ENCODE measurements at regions not wholly inside any gene's neighbourhood (a gene's known extent, or its start where the extent isn't known, plus 50 kb on each side); places are given as distances from the start of the nearest gene placed in this dataset.

- POLR2A ChIA-PET (ENCODE audit: unreplicated experiment) = no interaction called here
- no peak for DNase-seq
Observed at GRCh38 chr6:19153270-19153980, 683.7 kb upstream of the ID4 start.

More at GRCh38 chr6:19153270-19153980, 683.7 kb upstream of the ID4 start:
- no peaks in the 10 kb centered on the region for H3K4me1 ChIP-seq (ENCODE audit: control insufficient read depth, insufficient read depth, low read length)
- no peak overlapping the region for H3K27ac ChIP-seq (ENCODE audit: insufficient read depth, low read length)
- BruUV-seq (replicated peaks) = no TSS peak
- H3K14ac ChIP-seq (replicated peaks; ENCODE audit: low read depth, low read length) = no peak overlapping the region
- no peaks in the 10 kb centered on the region for H3K79me1 ChIP-seq (ENCODE audit: low read depth in 1 of 2, low read length in 2 of 2)
- dilution Hi-C loops (cut with HindIII; ENCODE audit: low sequenced_read_pairs, unreplicated experiment) = no loop called here
- H2BK5ac ChIP-seq (ENCODE audit: low read depth, low read length, poor library complexity, severe bottlenecking) = no peak overlapping the region
- no peak overlapping the region for H2AFZ ChIP-seq (replicated peaks; ENCODE audit: low read length, poor library complexity)
- H3K4me2 ChIP-seq (ENCODE audit: low read depth, low read length) = no peak overlapping the region
- no peak overlapping the region for H4K8ac ChIP-seq (ENCODE audit: low read depth in 2 of 2, low read length in 2 of 2)
- no peak overlapping the region for H2AK9ac ChIP-seq (replicated peaks; ENCODE audit: low read depth, low read length, poor library complexity)
- no peaks in the 10 kb centered on the region for H3K36me3 ChIP-seq (ENCODE audit: control insufficient read depth, insufficient read depth, low read length)
- no peak for ATAC-seq (ENCODE audit: low read depth)
- CTCF ChIA-PET = no interaction called here
- no CpG with 5 or more reads among the region's 7 CpGs for WGBS, 2 experiments (ENCODE audit: extremely low coverage in 2 of 2, insufficient read length in 1 of 2)
- in situ Hi-C loops (cut with MboI; ENCODE audit: low sequenced_read_pairs) = no loop called here
- H3K4me3 ChIP-seq (ENCODE audit: insufficient read depth, low read depth, low read length) = no peak overlapping the region
- H4K91ac ChIP-seq (ENCODE audit: insufficient read depth, low read depth, low read length) = no peak overlapping the region
- no peak overlapping the region for H3K18ac ChIP-seq (ENCODE audit: low read depth, low read length)
- no peaks in the 10 kb centered on the region for H4K20me1 ChIP-seq (ENCODE audit: insufficient read depth, low read length)
- H3K9me1 ChIP-seq (ENCODE audit: insufficient read depth, low read length) = no peaks in the 10 kb centered on the region
- no peak overlapping the region for H3K23ac ChIP-seq (ENCODE audit: low read depth, low read length)
- no peak overlapping the region for H2AK5ac ChIP-seq (ENCODE audit: low read depth, low read length)
- H2BK120ac ChIP-seq (ENCODE audit: low read depth, low read length) = no peak overlapping the region
- H2BK20ac ChIP-seq (ENCODE audit: low read depth, low read length) = no peak overlapping the region
- TF ChIP-seq ELK1 (IDR thresholded peaks at IDR 0.05; ENCODE audit: borderline replicate concordance, low read depth, low read length) = no peak
- no peak for TF ChIP-seq BHLHE40 (IDR thresholded peaks at IDR 0.05; ENCODE audit: low read depth, low read length)
- TF ChIP-seq FOS (IDR thresholded peaks at IDR 0.05; ENCODE audit: low read depth, low read length) = no peak
- no peak for TF ChIP-seq CHD1 (IDR thresholded peaks at IDR 0.05; ENCODE audit: low read depth, low read length)
- TF ChIP-seq POLR2A (IDR thresholded peaks at IDR 0.05; ENCODE audit: low read depth, low read length) = no peak
- no peak for TF ChIP-seq USF2 (IDR thresholded peaks at IDR 0.05; ENCODE audit: low read depth, low read length)
- no peak for TF ChIP-seq RAD21 (IDR thresholded peaks at IDR 0.05; ENCODE audit: low read length)
- no peak for TF ChIP-seq CEBPB (IDR thresholded peaks at IDR 0.05; ENCODE audit: low read depth, low read length)
- no peak overlapping the region for H4K5ac ChIP-seq (ENCODE audit: low read depth, low read length)
- H2BK15ac ChIP-seq (ENCODE audit: low read depth, low read length) = no peak overlapping the region
- intact Hi-C loops (cut with micrococcal nuclease) = no loop called here
- H3K27me3 ChIP-seq (ENCODE audit: control insufficient read depth, insufficient read depth, low read length) = no peaks in the 10 kb centered on the region
- no peak overlapping the region for H3K4ac ChIP-seq (ENCODE audit: low read depth, low read length)
- no peak overlapping the region for H3K9ac ChIP-seq (ENCODE audit: low read depth, low read length)
- no peak overlapping the region for H3K56ac ChIP-seq (ENCODE audit: extremely low read depth, insufficient read depth, low read length)
- peaks cover 3% of the 10 kb centered on the region for H3K9me3 ChIP-seq (ENCODE audit: control insufficient read depth, insufficient read depth, low read length)

All from IMR-90 (cell line).